LNCaP clone FGC (cell line): ENCODE measurements at regions not wholly inside any gene's neighbourhood (a gene's known extent, or its start where the extent isn't known, plus 50 kb on each side); places are given as distances from the start of the nearest gene placed in this dataset.

Experiments used
- DNase-seq: peaks from one replicate; pipeline ENCODE4 v3.0.0-alpha.2; 2011; ENCODE audit warnings: low read depth
- H3K4me3 ChIP-seq: 2 replicates; pipeline ENCODE4 v1.5.1; 2011; ENCODE audit warnings: mild to moderate bottlenecking, low read depth, low read length, control low read depth
- CTCF ChIP-seq: IDR thresholded peaks from 2 replicates; pipeline ENCODE4 v1.5.1; 2012; ENCODE audit warnings: mild to moderate bottlenecking; ENCODE audit not compliant: control insufficient read depth, insufficient read depth; ENCODE audit errors: extremely low read depth

GRCh38 chr2:198252472-198252871 is 448.1 kb downstream of the PLCL1 start:
- H3K4me3 ChIP-seq: no peak overlapping the region
- DNase-seq: no peak
- no peak for TF ChIP-seq CTCF

- DNase-seq: no peak
- H3K4me3 ChIP-seq: no peak overlapping the region
- no peak for TF ChIP-seq CTCF
These were observed 437.7 kb downstream of the PLCL1 start for GRCh38 chr2:198242093-198242492.

- TF ChIP-seq CTCF: no peak
- no peak overlapping the region for H3K4me3 ChIP-seq
- no peak for DNase-seq
These were observed 434.0 kb downstream of the PLCL1 start for GRCh38 chr2:198238429-198238828.

- H3K4me3 ChIP-seq: no peak overlapping the region
- no peak for DNase-seq
- TF ChIP-seq CTCF: no peak
These were observed 431.9 kb downstream of the PLCL1 start for GRCh38 chr2:198236338-198236737.

GRCh38 chr2:198232281-198232680 is 427.9 kb downstream of the PLCL1 start:
- no peak for DNase-seq
- H3K4me3 ChIP-seq: no peak overlapping the region
- no peak for TF ChIP-seq CTCF

- no peak for TF ChIP-seq CTCF
- no peak overlapping the region for H3K4me3 ChIP-seq
- DNase-seq: no peak
These were observed 427.2 kb downstream of the PLCL1 start for GRCh38 chr2:198231562-198231961.

- H3K4me3 ChIP-seq: no peak overlapping the region
- no peak for DNase-seq
- TF ChIP-seq CTCF: no peak
These were observed 416.6 kb downstream of the PLCL1 start for GRCh38 chr2:198220763-198221610.
